C4-2B (cell line): ENCODE measurements at regions not wholly inside any gene's neighbourhood (a gene's known extent, or its start where the extent isn't known, plus 50 kb on each side); places are given as distances from the start of the nearest gene placed in this dataset.

Experiments
- ZFX ChIP-seq: fragments of 450-650 bp; IDR thresholded peaks from 2 replicates; pipeline ENCODE4 v1.6.1; 2017
- TF ChIP-seq, protein P1 (sequence below): fragments of 450-650 bp; conservative IDR thresholded peaks from 2 replicates; pipeline ENCODE4 v1.5.1; 2017; ENCODE audit warnings: mild to moderate bottlenecking

DNA sequence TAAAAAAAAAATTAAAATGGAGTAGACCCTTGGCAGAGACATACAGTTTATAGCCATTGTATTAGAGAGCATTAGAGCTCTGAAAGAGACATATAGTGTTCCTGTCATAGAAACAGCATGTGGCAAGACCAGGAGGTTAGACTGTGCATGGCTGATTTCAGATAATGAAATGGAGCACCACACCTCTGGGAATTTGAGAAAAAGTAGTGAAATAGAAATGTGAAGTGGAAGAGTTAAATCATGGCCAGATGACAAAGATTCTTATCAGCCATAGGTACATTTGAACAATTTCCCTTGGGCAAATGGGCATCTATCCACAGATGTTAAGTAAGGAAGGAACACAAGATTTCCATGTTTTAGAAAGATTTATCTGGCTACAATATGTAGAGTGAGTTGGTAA is 1083.1 kb downstream of the PLA2G4A start:
- TF ChIP-seq, protein P1, sequence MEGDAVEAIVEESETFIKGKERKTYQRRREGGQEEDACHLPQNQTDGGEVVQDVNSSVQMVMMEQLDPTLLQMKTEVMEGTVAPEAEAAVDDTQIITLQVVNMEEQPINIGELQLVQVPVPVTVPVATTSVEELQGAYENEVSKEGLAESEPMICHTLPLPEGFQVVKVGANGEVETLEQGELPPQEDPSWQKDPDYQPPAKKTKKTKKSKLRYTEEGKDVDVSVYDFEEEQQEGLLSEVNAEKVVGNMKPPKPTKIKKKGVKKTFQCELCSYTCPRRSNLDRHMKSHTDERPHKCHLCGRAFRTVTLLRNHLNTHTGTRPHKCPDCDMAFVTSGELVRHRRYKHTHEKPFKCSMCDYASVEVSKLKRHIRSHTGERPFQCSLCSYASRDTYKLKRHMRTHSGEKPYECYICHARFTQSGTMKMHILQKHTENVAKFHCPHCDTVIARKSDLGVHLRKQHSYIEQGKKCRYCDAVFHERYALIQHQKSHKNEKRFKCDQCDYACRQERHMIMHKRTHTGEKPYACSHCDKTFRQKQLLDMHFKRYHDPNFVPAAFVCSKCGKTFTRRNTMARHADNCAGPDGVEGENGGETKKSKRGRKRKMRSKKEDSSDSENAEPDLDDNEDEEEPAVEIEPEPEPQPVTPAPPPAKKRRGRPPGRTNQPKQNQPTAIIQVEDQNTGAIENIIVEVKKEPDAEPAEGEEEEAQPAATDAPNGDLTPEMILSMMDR: no peak
- no peak for TF ChIP-seq ZFX
